SK-N-SH (cell line): ENCODE measurements at regions not wholly inside any gene's neighbourhood (a gene's known extent, or its start where the extent isn't known, plus 50 kb on each side); places are given as distances from the start of the nearest gene placed in this dataset.

Experiments
- EZH2phosphoT487 ChIP-seq: fragments of 200-600 bp; sonication (generic); IDR thresholded peaks from 2 replicates; pipeline ENCODE4 v1.6.1; 2017; ENCODE audit warnings: low read depth, mixed run types, mild to moderate bottlenecking, antibody characterized with exemption, moderate library complexity, borderline replicate concordance
- JUND ChIP-seq: IDR thresholded peaks from 2 replicates; pipeline ENCODE4 v1.4.0; 2012
- POLR2AphosphoS5 ChIP-seq: IDR thresholded peaks from 2 replicates; pipeline ENCODE4 v1.6.1; 2012; ENCODE audit warnings: low read depth, low read length
- TEAD4 ChIP-seq: IDR thresholded peaks from 2 replicates; pipeline ENCODE4 v1.4.0; 2012; ENCODE audit warnings: mild to moderate bottlenecking, borderline replicate concordance; ENCODE audit not compliant: insufficient read depth
- TF ChIP-seq, protein P1 (sequence below): IDR thresholded peaks from 2 replicates; pipeline ENCODE4 v1.6.1; 2012; ENCODE audit warnings: mild to moderate bottlenecking, low read depth, low read length, moderate library complexity
- TF ChIP-seq, protein P2 (sequence below): fragments of 150-350 bp; IDR thresholded peaks from 2 replicates; pipeline ENCODE4 v1.6.1; 2017; ENCODE audit warnings: antibody characterized with exemption, low read length, low read depth, borderline replicate concordance

DNA sequence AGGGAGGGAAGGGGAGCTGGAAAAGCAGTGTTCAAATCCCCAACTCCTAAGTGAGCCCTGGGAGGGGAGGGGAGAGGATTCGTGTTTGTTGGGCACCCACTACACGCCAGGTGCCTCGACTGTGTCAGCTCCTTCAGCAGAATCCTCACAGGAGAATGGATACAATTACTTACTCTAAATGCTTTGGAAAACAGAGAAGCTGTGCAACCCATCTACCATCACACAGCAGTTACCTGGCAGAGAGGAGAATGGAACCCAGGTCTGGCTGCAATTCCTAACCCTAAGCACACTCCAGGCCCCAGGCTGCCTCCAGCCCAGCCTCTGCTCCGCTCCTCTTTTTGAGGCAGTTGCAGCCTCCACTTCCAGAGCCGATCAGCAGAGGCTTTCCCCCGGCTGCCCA lies 86.4 kb upstream of the PTPN1 start:
- TF ChIP-seq EZH2phosphoT487 (no peak), TEAD4 (no peak), JUND (no peak), POLR2AphosphoS5 (no peak)
- TF ChIP-seq, protein P1, sequence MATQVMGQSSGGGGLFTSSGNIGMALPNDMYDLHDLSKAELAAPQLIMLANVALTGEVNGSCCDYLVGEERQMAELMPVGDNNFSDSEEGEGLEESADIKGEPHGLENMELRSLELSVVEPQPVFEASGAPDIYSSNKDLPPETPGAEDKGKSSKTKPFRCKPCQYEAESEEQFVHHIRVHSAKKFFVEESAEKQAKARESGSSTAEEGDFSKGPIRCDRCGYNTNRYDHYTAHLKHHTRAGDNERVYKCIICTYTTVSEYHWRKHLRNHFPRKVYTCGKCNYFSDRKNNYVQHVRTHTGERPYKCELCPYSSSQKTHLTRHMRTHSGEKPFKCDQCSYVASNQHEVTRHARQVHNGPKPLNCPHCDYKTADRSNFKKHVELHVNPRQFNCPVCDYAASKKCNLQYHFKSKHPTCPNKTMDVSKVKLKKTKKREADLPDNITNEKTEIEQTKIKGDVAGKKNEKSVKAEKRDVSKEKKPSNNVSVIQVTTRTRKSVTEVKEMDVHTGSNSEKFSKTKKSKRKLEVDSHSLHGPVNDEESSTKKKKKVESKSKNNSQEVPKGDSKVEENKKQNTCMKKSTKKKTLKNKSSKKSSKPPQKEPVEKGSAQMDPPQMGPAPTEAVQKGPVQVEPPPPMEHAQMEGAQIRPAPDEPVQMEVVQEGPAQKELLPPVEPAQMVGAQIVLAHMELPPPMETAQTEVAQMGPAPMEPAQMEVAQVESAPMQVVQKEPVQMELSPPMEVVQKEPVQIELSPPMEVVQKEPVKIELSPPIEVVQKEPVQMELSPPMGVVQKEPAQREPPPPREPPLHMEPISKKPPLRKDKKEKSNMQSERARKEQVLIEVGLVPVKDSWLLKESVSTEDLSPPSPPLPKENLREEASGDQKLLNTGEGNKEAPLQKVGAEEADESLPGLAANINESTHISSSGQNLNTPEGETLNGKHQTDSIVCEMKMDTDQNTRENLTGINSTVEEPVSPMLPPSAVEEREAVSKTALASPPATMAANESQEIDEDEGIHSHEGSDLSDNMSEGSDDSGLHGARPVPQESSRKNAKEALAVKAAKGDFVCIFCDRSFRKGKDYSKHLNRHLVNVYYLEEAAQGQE: no peak
- TF ChIP-seq, protein P2, sequence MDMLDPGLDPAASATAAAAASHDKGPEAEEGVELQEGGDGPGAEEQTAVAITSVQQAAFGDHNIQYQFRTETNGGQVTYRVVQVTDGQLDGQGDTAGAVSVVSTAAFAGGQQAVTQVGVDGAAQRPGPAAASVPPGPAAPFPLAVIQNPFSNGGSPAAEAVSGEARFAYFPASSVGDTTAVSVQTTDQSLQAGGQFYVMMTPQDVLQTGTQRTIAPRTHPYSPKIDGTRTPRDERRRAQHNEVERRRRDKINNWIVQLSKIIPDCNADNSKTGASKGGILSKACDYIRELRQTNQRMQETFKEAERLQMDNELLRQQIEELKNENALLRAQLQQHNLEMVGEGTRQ: no peak
